ENCODE measurements at regions not wholly inside any gene's neighbourhood (a gene's known extent, or its start where the extent isn't known, plus 50 kb on each side); places are given as distances from the start of the nearest gene placed in this dataset.

DNA sequence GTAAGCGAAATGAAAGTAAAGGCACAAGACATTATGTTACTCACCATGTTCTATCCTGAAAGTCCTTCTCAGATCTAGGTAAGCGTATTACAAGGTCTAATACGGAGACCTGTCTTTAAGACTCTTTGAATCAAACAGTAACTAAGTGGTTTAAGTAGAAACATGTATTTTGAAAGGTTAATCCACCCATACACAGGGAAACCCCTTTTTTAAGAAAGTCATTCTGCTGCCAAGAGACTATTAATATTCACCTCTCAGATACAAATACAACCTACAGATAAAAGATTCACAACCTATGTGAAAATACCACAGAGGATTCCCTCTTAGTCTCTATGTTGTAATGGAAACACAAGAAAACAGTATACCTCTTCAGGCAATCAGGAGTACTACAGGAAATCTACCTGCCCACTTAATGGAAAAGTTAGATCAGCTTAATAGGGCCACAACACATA is 63.2 kb upstream of the TNIP3 start:
- DNase-seq (ENCODE audit: low spot score): no peak

DNA sequence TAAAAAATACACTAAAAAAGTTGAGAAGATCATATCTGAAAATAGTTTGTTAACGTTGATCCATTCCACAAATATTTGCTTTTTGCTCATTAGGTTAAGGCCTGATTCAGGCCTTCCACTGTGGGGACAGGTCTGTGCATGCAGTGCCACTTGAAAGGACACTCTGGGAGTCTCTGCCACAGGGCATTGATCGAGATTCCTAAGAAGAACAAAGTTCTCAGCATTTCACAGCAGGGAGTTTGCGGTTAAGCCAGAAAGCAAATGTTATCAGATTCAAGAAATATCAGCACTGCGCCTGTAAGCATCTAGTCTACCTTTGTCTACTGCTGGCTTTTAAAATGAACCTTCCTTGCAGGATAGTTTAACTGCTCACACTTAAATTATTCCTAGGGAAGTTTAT is 62.2 kb upstream of the TNIP3 start:
- DNase-seq (ENCODE audit: low spot score): no peak

GRCh38 chr4:121221608-121222007 is 57.5 kb upstream of the TNIP3 start:
- DNase-seq (ENCODE audit: low spot score): no peak

- DNase-seq (ENCODE audit: low spot score): no peak
Observed at GRCh38 chr4:121221201-121221600, 57.1 kb upstream of the TNIP3 start.

DNA sequence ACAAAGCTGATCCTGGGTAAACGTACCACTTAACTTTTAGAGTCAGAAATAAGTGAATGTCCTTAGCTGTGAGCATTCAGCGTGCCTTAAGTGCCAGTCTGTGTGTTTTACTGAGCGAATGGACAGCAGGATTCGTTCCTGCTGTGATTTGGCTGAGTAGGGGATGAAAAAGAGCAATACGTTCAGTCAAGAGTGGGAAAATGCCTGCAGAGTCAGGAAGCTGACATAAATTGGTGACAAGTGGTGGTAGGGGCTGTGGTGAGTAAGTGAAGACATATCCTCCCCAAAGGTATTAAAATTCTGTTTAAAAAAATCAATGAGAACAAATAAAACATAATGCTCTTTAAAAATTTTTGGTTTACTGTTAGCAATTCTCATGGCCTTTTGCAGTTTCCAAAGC is 56.6 kb upstream of the TNIP3 start:
- DNase-seq (ENCODE audit: low spot score): no peak

- no peak for DNase-seq (ENCODE audit: low spot score)
Observed at GRCh38 chr4:121219227-121219626, 55.1 kb upstream of the TNIP3 start.

DNA sequence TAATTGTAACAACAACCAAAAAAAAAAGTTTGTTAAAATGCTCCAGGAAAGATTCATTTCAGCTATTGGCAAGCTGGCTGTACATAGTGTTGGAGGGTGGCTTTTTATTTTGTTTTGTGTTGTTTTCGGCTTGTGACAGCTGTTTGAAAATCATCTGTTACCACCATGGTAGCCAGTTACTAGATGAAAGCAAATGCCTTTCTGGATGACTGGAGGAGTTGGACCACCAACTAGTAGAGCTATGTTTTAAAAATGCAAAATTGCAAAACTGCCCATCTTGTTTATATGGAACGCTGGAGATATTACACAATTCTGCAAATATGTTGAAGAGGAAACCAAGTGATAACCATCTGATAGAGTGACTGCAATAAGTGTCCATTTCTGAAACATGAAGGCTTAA is 53.2 kb upstream of the TNIP3 start:
- no peak for DNase-seq (ENCODE audit: low spot score)

- DNase-seq (ENCODE audit: low spot score): no peak
Observed at GRCh38 chr4:121216461-121216860, 52.3 kb upstream of the TNIP3 start.

DNA sequence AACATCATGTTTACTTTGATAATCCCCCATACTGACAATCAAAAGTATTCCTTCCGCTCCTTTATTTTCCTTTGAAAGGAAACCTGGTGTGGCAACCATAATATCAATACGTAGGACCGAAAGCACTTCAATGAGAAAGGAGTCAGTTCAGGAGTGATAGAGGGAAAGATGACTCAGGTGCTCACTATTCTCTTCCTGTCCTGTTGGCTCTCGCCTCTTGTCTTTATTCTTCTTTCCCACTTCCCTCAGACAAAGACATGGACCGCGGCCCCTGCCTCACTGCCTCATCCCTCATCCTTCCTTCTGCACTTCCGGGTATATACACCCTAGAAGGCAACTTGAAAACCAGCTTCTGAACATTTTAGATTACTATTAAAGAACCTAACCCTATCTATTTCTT is 49.8 kb upstream of the TNIP3 start:
- no peak for DNase-seq (ENCODE audit: low spot score)

All from globus pallidus (tissue), 1 donor.